ENCODE measurements at regions not wholly inside any gene's neighbourhood (a gene's known extent, or its start where the extent isn't known, plus 50 kb on each side); places are given as distances from the start of the nearest gene placed in this dataset.

DNA sequence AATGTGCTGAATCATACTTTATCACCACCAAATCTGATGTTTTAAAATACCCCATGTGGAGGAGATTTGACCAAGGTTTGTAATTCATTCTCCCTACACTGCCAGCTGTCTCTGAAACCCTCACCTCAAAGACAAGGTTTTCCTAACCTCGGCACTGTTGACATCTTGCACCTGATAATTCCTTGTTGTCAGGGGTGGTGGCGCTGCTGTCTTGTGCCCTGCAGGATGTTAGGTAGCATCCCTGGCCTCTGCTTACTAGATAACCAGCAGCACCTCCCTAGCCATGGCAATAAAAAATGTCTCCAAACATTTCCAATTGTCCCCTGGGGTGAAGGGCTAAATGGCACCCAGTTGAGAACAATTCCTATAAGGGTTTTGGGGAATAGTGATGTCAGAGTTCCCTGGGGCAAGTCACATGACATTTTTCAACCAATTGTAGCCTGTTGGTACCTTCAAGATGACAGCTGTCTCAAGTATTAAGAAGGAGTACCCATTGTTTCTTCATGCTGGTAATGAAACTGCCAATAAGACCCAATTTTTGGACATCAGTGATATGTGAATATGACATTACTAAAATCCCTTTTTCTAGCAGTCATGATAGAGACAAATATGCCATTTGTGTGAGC, 160.6 kb upstream of the PLCXD3 start:
- intact Hi-C loops (cut with micrococcal nuclease), result no loop called here
- ATAC-seq (no peak), DNase-seq (no peak)

DNA sequence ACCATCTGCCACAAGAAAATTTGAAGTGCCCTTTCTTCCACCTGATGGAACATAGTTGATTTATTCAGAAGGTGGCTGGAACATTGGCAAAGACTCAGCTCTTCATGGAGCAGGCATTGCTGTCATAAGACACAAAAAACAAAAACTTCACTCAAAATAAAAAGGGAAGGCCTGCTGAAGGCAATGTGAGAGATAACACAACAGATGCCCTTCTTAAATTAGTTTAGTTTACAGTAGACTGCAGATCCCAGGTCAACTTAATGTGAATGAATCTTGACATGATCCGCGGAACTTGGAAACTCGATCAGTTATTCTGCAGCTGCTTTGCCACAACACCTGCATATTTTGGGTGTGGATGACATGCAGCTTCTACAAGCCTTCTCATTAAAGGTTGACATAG, 159.8 kb upstream of the PLCXD3 start:
- DNase-seq, result no peak
- intact Hi-C loops (cut with micrococcal nuclease), result no loop called here
- no peak for ATAC-seq

DNA sequence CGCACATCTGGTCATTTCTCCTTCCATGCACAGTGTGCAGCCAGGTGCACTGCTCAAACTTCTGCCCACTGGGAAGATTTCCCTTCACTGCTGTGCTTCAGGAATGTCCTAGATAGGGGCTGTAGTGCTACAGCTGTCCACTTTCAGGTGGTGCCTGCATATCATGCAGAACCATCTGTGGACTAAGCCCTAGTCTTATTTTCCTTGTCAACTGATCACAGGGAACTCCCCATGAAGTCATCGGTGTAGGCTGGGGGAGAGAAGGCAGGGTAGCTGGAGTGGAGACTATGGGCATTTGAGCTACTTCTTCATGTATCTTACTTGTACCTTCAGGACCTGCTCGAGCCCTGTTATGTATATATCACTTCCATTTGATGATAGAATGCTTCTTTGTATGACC, 150.9 kb upstream of the PLCXD3 start:
- DNase-seq (no peak), ATAC-seq (no peak)
- intact Hi-C loops (cut with micrococcal nuclease), result no loop called here

DNA sequence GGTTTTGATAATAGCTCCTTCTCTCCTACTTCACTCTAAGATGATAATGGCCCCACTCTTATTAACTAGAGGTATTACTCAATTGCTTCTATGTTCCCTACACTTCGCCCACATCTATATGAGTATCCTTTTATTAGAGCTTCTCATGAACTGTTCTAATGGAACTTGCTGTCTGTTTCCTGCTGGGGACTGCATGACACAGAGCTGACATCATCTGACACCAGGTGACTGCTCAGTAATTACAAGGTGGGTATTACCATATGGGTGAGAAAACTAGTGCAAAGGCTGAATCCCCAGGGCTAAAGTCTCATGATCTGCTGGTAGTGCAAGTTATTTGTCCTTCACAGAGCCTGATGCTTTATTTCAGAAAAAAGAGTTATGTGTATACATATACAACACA, 146.2 kb upstream of the PLCXD3 start:
- DNase-seq, result no peak
- intact Hi-C loops (cut with micrococcal nuclease), result no loop called here
- ATAC-seq, result no peak

DNA sequence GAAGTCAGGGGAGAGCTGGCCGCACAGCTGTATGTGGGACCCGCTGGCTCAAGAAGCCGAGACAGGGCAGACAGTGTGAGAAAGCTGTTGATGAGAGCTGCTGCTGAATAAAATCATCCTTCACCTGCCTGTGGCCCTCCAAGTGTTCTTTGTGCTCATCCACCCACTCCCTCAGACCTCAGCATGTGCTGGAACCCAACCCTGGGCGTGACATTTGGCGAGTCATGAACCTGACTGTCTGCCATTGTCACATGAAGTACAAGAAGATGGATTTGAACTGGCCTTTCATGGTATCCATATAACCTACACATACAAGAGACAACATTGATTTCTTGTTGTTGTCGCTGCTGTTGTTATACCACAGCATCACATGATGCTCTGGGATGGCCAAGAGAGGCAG, 139.7 kb upstream of the PLCXD3 start:
- intact Hi-C loops (cut with micrococcal nuclease), result no loop called here
- ATAC-seq, result no peak

GRCh38 chr5:41649659-41650058, 139.3 kb upstream of the PLCXD3 start:
- ATAC-seq, result no peak
- intact Hi-C loops (cut with micrococcal nuclease), result no loop called here

More for the DNA sequence above, 139.7 kb upstream of the PLCXD3 start:
- DNase-seq, result no peak

GRCh38 chr5:41648996-41649395, 138.6 kb upstream of the PLCXD3 start:
- intact Hi-C loops (cut with micrococcal nuclease), result no loop called here
- ATAC-seq (peak; percentile 87), DNase-seq (no peak)

More at GRCh38 chr5:41649659-41650058, 139.3 kb upstream of the PLCXD3 start:
- DNase-seq, result no peak

DNA sequence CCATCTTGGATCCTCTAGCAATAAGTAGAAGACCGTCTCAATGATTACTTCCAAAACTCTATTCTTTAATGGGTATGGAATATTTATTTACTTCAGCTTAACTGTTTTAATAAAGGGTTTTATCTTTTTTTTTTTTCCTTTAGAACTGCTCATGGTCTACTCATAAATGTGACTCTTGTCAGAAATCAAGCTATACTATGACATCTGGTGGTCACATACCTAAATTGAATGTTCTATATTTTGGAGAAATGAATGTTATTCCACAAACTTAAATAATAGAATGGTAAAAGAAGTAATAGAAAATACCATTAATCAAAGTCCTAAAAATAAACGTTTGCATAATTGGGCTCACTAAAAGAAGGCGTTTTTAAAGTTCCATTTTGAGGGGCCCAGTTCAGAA, 131.2 kb upstream of the PLCXD3 start:
- DNase-seq (no peak), ATAC-seq (no peak)
- intact Hi-C loops (cut with micrococcal nuclease), result no loop called here

DNA sequence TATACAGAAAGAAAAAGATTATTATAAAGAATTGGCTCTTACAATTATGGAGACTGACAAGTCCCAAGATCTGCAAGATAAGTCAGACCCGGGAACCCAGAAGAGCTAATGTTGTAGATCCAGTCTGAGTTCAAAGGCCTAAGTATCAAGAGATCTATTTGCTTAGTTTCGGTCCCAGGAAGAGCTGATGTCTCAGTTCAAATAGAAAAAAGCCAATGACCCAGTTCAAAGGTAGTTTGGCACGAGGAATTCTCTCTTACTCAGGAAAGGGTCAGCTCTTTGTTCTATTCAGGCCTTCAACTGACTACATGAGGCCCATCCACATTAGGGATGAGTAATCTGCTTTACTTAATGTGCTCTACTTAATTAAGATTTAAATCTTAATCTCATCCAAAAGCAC, 128.3 kb upstream of the PLCXD3 start:
- DNase-seq, result no peak
- ATAC-seq, result no peak
- intact Hi-C loops (cut with micrococcal nuclease), result no loop called here

GRCh38 chr5:41637869-41638268, 127.5 kb upstream of the PLCXD3 start:
- no peak for ATAC-seq
- intact Hi-C loops (cut with micrococcal nuclease), result no loop called here
- DNase-seq, result no peak

DNA sequence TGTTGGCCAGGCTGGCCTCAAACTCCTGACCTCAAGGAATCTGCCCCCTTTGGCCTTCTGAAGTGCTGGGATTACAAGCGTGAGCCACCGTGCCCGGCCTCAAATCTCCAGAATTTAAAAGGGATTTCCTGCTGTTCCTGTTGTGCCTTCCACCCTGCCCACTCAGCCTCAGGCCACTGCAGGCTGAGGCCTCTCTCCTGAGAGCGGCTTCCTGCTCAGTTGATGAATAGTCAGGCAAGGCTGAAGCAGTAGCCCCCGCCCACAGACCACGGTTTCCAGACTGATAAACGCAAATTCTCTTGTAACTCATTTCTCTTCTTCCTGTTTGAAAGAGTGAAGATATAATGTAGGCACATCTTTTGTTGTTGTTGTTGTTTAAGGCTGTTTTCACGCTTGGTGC, 127.0 kb upstream of the PLCXD3 start:
- DNase-seq (no peak), ATAC-seq (no peak)
- intact Hi-C loops (cut with micrococcal nuclease), result no loop called here

DNA sequence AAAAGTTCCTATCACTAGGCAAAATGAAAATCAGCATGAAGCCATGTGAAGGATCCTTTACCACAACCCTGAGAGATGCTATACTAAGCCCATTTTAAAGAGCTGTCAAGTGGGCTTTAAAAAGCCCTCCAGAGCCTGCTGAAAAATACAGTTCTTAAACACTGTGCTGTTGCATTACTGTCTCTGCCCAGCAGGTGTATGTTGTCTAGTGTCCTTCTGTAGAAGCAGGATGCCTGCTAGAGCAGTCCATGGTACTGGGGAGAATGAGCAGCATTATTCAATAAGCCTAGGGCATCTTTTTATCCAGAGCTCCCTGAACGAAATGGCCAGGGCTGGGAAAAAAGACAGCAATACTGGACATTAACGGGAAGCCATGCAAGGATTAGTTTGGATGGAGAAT, 126.2 kb upstream of the PLCXD3 start:
- ATAC-seq, result no peak

DNA sequence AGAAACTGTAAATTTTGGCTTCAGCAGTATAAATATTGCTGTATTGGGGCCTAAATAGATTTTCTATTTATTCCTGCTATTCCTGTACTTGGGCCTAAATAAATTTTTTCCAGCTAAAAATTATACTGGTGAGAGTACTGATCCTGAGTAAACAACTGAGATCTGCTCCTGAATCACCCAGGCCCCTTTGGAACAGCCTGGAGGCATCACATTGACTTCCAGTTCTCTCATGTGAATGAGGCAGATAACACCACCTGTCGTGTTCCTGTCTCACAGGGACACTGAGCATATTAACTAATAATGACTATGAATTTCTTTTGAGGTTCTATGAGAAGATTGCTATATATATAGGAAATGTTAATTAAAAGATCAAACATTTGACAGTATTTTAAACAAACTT, 119.5 kb upstream of the PLCXD3 start:
- ATAC-seq, result no peak
- intact Hi-C loops (cut with micrococcal nuclease), result no loop called here
- DNase-seq, result no peak

More for the DNA sequence above, 126.2 kb upstream of the PLCXD3 start:
- intact Hi-C loops (cut with micrococcal nuclease), result no loop called here
- DNase-seq, result no peak

DNA sequence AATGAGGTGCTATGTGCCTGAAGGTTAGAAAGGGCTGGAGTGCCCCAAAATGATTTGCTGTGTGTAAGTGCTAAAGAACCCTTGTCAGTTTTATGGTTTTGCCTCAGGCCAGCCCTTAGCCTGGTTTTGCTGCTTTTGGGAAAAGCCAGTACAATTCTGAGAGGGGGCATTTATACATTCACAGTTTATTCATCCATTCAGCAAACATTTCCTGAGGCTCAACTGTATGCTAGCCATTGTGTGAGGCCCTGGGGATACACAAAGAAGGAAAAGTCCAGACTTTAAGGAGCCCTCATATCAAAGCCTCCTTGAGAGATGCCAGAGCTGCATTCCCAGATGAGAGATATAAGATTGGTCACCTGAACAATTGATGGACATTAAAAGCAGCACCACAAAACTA, 115.2 kb upstream of the PLCXD3 start:
- no peak for DNase-seq
- no peak for ATAC-seq
- intact Hi-C loops (cut with micrococcal nuclease), result no loop called here

DNA sequence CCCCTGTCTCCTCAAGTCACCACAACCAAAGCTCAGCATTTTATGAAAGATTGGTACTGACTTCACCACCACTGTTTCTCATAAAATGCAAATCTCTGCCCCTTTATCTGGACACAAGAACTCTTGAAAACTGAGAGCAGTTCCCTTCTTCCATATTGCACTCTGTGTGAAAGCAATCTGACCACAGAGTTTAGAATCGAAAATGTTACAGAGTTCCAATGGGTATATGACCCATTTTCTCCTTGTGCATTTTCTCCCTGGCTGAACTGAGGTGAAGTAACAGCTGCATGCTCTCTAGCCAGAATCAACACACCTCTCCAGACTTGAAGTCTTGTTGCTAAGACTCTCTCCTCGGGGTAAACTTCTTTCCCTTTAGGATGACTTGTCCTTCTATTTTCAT, 111.0 kb upstream of the PLCXD3 start:
- intact Hi-C loops (cut with micrococcal nuclease), result no loop called here
- DNase-seq (no peak), ATAC-seq (no peak)

DNA sequence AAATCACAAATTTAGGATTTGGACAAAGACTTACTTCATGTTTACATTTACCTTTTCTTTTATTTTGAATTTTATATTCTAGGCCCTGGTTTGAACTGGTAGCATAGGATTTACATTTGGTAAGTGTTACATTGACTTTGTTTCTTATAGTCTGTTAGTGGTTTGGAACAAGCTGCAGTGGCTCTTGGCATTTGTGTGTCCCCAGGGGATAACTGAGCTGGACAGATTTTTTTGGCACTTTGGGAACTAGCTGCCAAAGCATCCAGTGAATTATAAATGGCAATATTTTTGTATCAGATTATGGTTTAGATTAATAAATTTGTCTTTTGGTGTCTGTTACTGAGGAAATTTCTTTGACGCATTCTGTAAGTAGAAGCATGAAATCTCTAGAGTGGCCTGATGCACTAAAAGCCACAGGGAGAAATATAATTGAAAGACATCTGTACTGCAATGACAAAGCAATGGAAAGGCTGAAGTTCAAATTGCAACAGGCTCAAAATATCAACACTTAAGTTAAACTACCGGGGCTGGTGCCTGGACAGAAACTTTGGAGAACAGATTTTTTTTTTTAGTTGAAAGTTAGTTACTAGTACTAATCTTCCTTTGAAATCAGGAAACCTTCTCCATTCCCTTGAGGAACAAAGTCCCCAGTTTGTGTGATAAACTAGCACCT, 107.6 kb upstream of the PLCXD3 start:
- intact Hi-C loops (cut with micrococcal nuclease), result no loop called here
- DNase-seq, result no peak

DNA sequence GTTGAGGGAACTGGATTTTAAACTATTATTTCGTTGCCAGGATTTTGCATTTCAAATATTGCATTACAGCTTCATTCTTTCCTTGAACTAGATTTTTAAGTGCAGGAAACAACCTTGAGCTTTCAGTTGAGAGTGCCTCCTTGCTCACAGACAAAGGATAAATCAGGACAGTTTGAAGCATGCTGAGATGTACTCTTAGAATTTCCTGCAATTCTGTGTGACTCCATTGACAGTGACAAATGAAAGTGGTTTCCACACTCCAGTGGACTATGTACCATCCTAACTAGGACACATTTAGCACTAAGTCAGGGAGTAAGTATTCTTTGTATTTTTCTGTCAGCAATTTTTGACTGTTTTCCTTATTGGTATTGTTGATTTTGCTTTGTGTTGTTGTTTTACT, 100.0 kb upstream of the PLCXD3 start:
- no peak for DNase-seq
- intact Hi-C loops (cut with micrococcal nuclease), result no loop called here
- no peak for ATAC-seq

More for the DNA sequence above, 107.6 kb upstream of the PLCXD3 start:
- no peak for ATAC-seq

GRCh38 chr5:41600731-41601130, 90.3 kb upstream of the PLCXD3 start:
- no peak for ATAC-seq
- intact Hi-C loops (cut with micrococcal nuclease), result no loop called here
- no peak for DNase-seq

GRCh38 chr5:41598011-41598410, 87.6 kb upstream of the PLCXD3 start:
- intact Hi-C loops (cut with micrococcal nuclease), result no loop called here
- DNase-seq (no peak), ATAC-seq (no peak)

DNA sequence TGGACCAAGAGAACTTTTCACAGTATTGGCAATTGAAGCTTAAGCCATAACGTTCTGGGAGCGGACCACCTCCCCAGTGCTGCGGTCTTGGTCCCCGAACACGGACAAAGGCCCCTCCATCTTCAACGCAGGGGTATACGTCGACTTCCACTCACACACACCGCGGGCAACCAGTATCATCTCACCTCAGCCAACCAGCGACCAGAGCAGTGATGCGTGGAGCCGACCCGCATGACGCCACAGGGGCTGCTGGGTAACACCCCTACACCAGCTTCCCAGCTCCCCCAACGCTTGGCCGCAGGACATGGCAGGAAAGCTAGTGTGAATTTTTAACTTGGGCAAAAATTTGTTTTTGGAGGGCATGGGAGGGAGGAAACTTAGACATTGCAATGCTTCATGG, 77.3 kb upstream of the PLCXD3 start:
- no peak for DNase-seq
- intact Hi-C loops (cut with micrococcal nuclease), result no loop called here
- no peak for ATAC-seq

DNA sequence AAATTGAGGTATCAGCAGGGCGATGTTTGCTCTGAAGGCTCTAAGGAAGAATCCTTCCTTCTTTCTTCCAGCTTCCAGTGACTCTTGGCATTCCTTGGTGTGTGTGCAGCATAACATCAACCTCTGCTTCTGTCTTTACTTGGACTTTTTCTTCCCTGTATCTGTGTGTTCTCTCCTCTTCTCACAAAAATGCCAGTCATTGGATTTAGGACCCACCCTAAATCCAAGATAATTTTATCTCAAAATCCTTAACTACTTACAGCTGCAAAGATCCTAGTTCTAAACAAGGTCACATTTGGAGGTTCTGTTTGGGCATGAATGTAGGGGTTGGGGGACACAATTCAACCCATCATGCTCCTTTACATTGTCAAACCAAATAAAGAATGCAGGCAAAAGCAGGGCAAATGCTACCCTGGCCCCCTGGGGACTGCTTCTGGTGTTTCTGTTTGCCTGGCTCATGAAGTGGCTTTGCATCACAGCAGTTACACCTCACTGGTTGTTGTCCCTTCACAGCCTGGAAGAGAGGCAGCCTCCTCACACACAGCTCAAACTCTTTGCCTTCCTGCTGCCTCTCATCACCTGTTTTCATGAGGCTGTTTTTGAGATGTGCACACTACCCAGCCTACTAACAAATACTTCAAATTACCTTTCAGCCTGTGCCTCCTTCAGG, 64.8 kb upstream of the PLCXD3 start:
- DNase-seq (no peak), ATAC-seq (no peak)
- intact Hi-C loops (cut with micrococcal nuclease), result no loop called here
